H1 (cell line): ENCODE measurements at regions not wholly inside any gene's neighbourhood (a gene's known extent, or its start where the extent isn't known, plus 50 kb on each side); places are given as distances from the start of the nearest gene placed in this dataset.

Experiments used
- ATF3 ChIP-seq: IDR thresholded peaks from 2 replicates; pipeline ENCODE4 v1.6.1; 2011; ENCODE audit warnings: low read depth, mild to moderate bottlenecking, low read length; ENCODE audit not compliant: insufficient read depth
- CHD7 ChIP-seq: fragments of 300-600 bp; sonication (generic); IDR thresholded peaks from 2 replicates; pipeline ENCODE4 v1.7.1; 2012; ENCODE audit warnings: low read length, moderate library complexity, mild to moderate bottlenecking, inconsistent platforms; ENCODE audit not compliant: insufficient replicate concordance
- HDAC2 ChIP-seq, 2 experiments: fragments of 300-600 bp in 1 of 2; sonication (generic) in 1 of 2; IDR thresholded peaks; 2 replicates each; pipeline ENCODE4 v1.6.1; 2011 to 2012; ENCODE audit warnings: low read depth in 2 of 2, low read length in 2 of 2, mild to moderate bottlenecking in 2 of 2, moderate library complexity in 2 of 2, borderline replicate concordance in 1 of 2, inconsistent platforms in 1 of 2
- HDAC6 ChIP-seq: IDR thresholded peaks from one replicate; pipeline ENCODE4 v1.7.1; 2012; ENCODE audit warnings: low read depth, mild to moderate bottlenecking, inconsistent platforms, low read length, moderate library complexity
- JUN ChIP-seq: IDR thresholded peaks from 2 replicates; pipeline ENCODE4 v1.6.1; 2011; ENCODE audit warnings: low read depth, mild to moderate bottlenecking, improper control_type of control experiment, low read length
- PHF8 ChIP-seq: fragments of 200-600 bp; sonication (generic); conservative IDR thresholded peaks from 2 replicates; pipeline ENCODE4 v1.7.1; 2012; ENCODE audit warnings: low read depth, mild to moderate bottlenecking, inconsistent platforms, low read length, moderate library complexity
- RAD21 ChIP-seq, 2 experiments: IDR thresholded peaks in 1 of 2; conservative IDR thresholded peaks in 1 of 2; 2 replicates each; pipeline ENCODE4 v1.6.1; 2011; ENCODE audit warnings: low read depth in 2 of 2, low read length in 2 of 2, improper control_type of control experiment in 1 of 2, inconsistent platforms in 1 of 2, mild to moderate bottlenecking in 1 of 2, moderate library complexity in 1 of 2
- RBBP5 ChIP-seq: IDR thresholded peaks from 2 replicates; pipeline ENCODE4 v1.7.1; 2012; ENCODE audit warnings: low read depth, mild to moderate bottlenecking, inconsistent platforms, low read length, moderate library complexity, borderline replicate concordance
- SRF ChIP-seq: IDR thresholded peaks from 2 replicates; pipeline ENCODE4 v1.6.1; 2011; ENCODE audit warnings: mild to moderate bottlenecking, low read depth, low read length, moderate library complexity
- ZNF274 ChIP-seq: IDR thresholded peaks from 2 replicates; pipeline ENCODE4 v1.7.0; 2012; ENCODE audit warnings: low read length, borderline replicate concordance; ENCODE audit errors: extremely low read depth

GRCh38 chrX:20686256-20686655 is 419.5 kb upstream of the RPS6KA3 start (continued):
- no peak for TF ChIP-seq CHD7
- TF ChIP-seq HDAC6 = no peak
- TF ChIP-seq HDAC2 (IDR thresholded peaks at IDR 0.05; ENCODE audit: borderline replicate concordance in 1 of 2, low read depth in 2 of 2, low read length in 2 of 2) = no peak
- no peak for TF ChIP-seq RBBP5
- TF ChIP-seq JUN = no peak
- TF ChIP-seq ZNF274 = no peak
- no peak for TF ChIP-seq ATF3
- no peak for TF ChIP-seq PHF8
- no peak for TF ChIP-seq RAD21 (IDR thresholded peaks at IDR 0.05 in 1 of 2, conservative IDR thresholded peaks at IDR 0.05 in 1 of 2; ENCODE audit: low read depth in 2 of 2, low read length in 2 of 2)
- no peak for TF ChIP-seq SRF
